ENCODE measurements at regions not wholly inside any gene's neighbourhood (a gene's known extent, or its start where the extent isn't known, plus 50 kb on each side); places are given as distances from the start of the nearest gene placed in this dataset.
"Not testable (repeated sequence)": the region's sequence is repeated elsewhere in the genome, so short reads cannot be mapped to it uniquely, and the experiment has no call there.

DNA sequence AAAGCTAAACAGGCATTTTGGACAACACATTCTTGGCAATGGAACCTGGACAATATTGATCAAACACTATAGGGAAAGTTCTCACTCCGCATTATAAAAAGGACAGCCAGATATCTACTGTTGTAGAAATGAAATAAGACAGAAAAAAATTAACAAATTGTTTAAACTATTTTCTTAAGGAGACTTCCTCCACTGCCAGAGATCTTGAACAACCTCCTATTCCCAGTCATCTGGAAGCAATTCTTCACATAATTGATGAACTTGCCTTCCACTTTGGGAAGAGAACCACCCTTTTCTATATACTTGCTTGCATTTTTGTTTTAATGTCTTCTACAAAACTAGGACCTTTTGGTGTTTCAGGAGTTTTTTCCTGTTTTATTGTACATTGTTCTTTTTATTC, 216.1 kb downstream of the CASP12 start:
- no peak for ATAC-seq (replicated peaks in 6 of 8)
- in situ Hi-C loops (cut with MboI; ENCODE audit: low pct_unique_long_range_greater_than_20kb in 2 of 9, low sequenced_read_pairs in 9 of 9, unreplicated experiment in 9 of 9): no loop called here
- Histone ChIP-seq H3K27ac (no peak overlapping the region), H3K4me1 (replicated peaks in 1 of 2) (peaks cover 13 to 26% of the 10 kb centered on the region in 2 donors), H3K4me3 (no peak overlapping the region)
- 11 to 100% (median 80%) methylated on average over 1 of the region's 1 CpG; no CpG with 5 or more reads in 3 of the 10 experiments for WGBS, 10 experiments

DNA sequence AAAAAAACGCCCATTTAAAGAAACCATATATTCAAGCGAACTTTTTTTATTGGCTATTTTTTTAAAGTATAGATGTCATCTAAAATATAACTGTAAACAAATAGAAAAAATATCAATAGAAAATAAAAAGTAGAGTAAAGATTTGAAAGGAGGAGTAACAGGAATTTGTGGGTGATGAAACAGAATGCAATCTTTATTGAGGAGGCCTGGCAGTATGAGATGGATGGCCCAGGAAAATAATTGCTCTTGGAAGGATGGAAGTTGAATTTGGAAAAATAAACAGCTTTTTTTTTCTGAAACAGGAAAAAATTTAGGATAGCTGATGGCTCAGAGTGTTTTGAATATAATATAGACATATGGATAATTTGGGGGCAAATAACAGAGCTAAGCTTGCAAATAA, 219.0 kb downstream of the CASP12 start:
- Histone ChIP-seq H3K27ac (peak overlapping the region; percentile 40 to 70), H3K4me1 (replicated peaks in 1 of 2) (peaks cover 13 to 26% of the 10 kb centered on the region in 2 donors), H3K4me3 (no peak overlapping the region)
- 54 to 100% (median 79%) methylated on average over 2 of the region's 2 CpGs for WGBS, 10 experiments
- in situ Hi-C loops (cut with MboI; ENCODE audit: low pct_unique_long_range_greater_than_20kb in 2 of 9, low sequenced_read_pairs in 9 of 9, unreplicated experiment in 9 of 9): no loop called here
- ATAC-seq (replicated peaks in 6 of 8): peak in 4 of 8 experiments; percentile 36 to 57 (median 43)

DNA sequence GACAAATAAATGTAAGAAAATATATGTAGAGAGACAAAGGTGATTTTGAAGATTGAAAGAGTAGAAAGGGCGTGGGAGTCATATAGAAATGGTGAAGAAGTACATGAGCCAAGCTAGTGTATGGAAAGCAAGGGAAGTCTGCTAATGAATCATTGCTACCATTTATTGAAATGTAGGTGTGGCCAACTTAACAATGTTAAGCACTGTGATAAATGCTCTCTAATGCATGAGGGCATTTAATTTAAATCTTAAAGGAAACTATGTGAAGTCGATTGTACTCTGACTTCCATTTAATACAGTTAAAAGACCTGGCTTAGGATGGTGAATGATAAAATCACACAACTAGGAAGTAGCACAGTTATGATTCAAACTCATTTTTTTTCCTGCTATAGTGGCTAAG, 219.9 kb downstream of the CASP12 start:
- peak in 6 of 8 experiments; percentile 48 to 95 (median 64) for ATAC-seq (replicated peaks in 6 of 8)
- in situ Hi-C loops (cut with MboI; ENCODE audit: low pct_unique_long_range_greater_than_20kb in 2 of 9, low sequenced_read_pairs in 9 of 9, unreplicated experiment in 9 of 9): no loop called here
- peaks cover 13 to 26% of the 10 kb centered on the region in 2 donors for H3K4me1 ChIP-seq (replicated peaks in 1 of 2)
- 0 to 76% (median 46%) methylated on average over 1 to 2 of the region's 2 CpGs for WGBS, 10 experiments
- peak overlapping the region; percentile 40 to 70 for H3K27ac ChIP-seq
- no peak overlapping the region for H3K4me3 ChIP-seq

DNA sequence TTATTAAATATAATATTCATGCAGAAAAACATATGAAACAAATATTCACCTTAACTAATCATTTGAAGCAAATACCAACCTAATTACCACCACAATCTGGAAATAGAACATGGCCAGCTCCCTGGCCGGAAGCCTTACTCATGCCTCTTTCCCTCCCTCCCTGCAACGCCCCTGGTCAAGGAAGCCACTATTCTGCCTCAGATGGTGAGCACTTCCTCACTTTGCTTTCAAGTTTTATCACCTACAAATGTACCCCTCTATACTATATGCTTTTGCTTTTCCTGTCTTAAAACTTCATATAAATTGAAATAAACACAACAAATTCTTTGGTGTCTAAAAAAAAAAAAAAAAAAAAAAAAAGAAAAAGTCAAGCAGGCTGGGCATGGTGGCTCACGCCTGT, 221.2 kb downstream of the CASP12 start:
- ATAC-seq (replicated peaks in 6 of 8); H3K4me3 ChIP-seq; H3K27ac ChIP-seq; in situ Hi-C loops (cut with MboI; ENCODE audit: low pct_unique_long_range_greater_than_20kb in 2 of 9, low sequenced_read_pairs in 9 of 9, unreplicated experiment in 9 of 9): not testable (repeated sequence)
- peaks cover 13 to 26% of the 10 kb centered on the region in 2 donors for H3K4me1 ChIP-seq (replicated peaks in 1 of 2)
- 100% methylated on average over 1 of the region's 3 CpGs; no CpG with 5 or more reads in 8 of the 10 experiments for WGBS, 10 experiments

DNA sequence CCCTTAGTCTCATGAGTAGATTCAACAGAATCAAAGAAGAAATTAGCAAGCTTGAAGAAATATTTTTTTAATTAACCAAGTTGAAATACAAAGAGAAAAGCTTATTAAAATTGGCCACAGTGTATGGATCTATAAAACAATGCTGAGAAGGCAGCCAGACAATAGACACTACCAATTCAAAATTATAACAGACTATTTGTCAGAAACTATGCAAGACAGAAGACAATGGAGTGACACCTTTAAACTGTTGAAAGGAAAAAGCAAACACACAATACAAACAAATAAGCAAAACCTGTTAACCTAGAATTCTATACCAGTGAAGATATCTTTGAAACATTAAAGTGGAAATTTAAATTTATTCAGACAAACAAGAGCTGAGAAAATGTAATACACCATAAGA, 225.4 kb downstream of the CASP12 start:
- ATAC-seq (replicated peaks in 6 of 8): no peak

DNA sequence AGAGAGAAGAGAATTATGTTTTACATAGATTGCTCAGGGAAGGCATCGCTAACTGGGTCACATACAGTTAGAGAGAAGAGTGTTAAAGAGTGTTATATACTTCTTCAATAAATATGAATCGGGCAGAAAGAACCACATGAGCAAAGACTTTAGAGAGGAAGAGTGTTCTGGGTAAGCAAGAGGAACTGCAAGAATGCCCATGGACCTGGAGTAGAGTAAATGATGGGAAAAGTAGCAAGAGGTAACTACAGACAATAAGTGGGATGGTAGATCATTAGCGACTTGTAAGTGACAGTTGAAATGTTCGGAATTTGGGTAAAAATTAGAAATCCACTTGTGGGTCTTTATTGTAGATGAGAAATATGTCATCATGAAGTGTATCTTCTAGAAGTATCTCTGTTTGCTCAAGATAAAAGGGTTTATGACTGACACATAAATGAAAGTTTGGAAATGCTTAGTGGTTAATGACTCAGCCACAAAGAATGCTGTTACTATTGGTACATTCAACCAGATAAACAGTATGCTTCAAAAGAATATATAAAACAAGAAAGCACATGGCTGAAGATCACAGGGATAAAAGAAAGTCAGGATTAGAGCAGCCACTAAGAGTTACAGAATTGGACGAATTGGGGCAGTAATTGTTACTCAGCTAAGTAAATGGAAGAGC, 229.3 kb downstream of the CASP12 start:
- WGBS, 10 experiments: 69 to 100% (median 89%) methylated on average over 3 to 5 of the region's 5 CpGs
- ATAC-seq (replicated peaks in 6 of 8): peak in 2 of 8 experiments; percentile 76 to 90
- H3K4me1 ChIP-seq (replicated peaks in 1 of 2): peaks cover 0 to 10% of the 10 kb centered on the region in 2 donors
- H3K27ac ChIP-seq: no peak overlapping the region
- no peak overlapping the region for H3K4me3 ChIP-seq
- in situ Hi-C loops (cut with MboI; ENCODE audit: low pct_unique_long_range_greater_than_20kb in 2 of 9, low sequenced_read_pairs in 9 of 9, unreplicated experiment in 9 of 9): no loop called here

More for the DNA sequence above, 225.4 kb downstream of the CASP12 start:
- Histone ChIP-seq H3K27ac (no peak overlapping the region), H3K4me3 (no peak overlapping the region), H3K4me1 (replicated peaks in 1 of 2) (peaks cover 0 to under 1% of the 10 kb centered on the region in 2 donors)
- in situ Hi-C loops (cut with MboI; ENCODE audit: low pct_unique_long_range_greater_than_20kb in 2 of 9, low sequenced_read_pairs in 9 of 9, unreplicated experiment in 9 of 9): no loop called here

DNA sequence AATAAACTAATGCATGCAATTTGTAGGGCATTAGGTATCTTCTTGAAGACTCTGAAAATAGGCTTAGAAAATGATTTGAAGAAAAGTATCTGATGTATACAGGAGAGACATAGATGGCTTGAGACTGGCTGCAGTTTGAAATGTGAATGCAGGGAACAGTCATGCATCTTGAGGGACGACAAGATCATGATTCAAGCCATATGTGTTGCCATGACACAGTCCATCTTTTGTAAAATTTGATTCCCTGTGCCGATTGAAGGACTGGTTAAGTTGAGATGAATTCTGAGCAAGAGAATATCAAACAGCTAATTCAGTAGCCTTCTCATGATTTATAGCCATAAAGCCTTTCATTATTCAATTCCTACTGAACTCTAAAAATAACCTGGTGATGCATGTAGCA, 231.6 kb downstream of the CASP12 start:
- Histone ChIP-seq H3K4me3 (no peak overlapping the region), H3K27ac (no peak overlapping the region), H3K4me1 (replicated peaks in 1 of 2) (peaks cover 0 to 10% of the 10 kb centered on the region in 2 donors)
- 0 to 50% (median 25%) methylated on average over 1 to 2 of the region's 2 CpGs for WGBS, 10 experiments
- peak in 4 of 8 experiments; percentile 16 to 80 (median 61) for ATAC-seq (replicated peaks in 6 of 8)
- in situ Hi-C loops (cut with MboI; ENCODE audit: low pct_unique_long_range_greater_than_20kb in 2 of 9, low sequenced_read_pairs in 9 of 9, unreplicated experiment in 9 of 9): no loop called here

DNA sequence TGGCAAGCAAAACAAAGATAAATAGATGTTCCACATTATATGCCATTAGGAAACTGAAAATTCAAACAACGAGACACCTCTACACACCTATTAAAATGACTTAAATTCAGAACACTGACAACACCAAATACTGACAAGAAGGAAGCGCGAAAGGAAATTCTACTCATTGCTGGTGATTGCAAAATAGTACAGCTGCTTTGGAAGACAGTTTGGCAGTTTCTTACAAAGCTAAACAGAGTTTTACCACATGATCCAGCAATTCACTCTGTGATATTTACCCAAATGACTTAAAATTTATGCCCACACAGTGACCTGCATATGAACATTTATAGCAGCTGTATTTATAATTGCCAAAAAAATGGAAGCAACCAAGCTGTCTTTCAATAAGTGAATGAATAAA, 232.6 kb downstream of the CASP12 start:
- 13 to 100% (median 82%) methylated on average over 1 to 3 of the region's 3 CpGs; no CpG with 5 or more reads in 1 of the 10 experiments for WGBS, 10 experiments
- in situ Hi-C loops (cut with MboI; ENCODE audit: low pct_unique_long_range_greater_than_20kb in 2 of 9, low sequenced_read_pairs in 9 of 9, unreplicated experiment in 9 of 9): no loop called here
- Histone ChIP-seq H3K4me3 (no peak overlapping the region), H3K27ac (no peak overlapping the region), H3K4me1 (replicated peaks in 1 of 2) (peaks cover 0 to 10% of the 10 kb centered on the region in 2 donors)
- ATAC-seq (replicated peaks in 6 of 8): peak in 1 of 8 experiments; percentile 20

DNA sequence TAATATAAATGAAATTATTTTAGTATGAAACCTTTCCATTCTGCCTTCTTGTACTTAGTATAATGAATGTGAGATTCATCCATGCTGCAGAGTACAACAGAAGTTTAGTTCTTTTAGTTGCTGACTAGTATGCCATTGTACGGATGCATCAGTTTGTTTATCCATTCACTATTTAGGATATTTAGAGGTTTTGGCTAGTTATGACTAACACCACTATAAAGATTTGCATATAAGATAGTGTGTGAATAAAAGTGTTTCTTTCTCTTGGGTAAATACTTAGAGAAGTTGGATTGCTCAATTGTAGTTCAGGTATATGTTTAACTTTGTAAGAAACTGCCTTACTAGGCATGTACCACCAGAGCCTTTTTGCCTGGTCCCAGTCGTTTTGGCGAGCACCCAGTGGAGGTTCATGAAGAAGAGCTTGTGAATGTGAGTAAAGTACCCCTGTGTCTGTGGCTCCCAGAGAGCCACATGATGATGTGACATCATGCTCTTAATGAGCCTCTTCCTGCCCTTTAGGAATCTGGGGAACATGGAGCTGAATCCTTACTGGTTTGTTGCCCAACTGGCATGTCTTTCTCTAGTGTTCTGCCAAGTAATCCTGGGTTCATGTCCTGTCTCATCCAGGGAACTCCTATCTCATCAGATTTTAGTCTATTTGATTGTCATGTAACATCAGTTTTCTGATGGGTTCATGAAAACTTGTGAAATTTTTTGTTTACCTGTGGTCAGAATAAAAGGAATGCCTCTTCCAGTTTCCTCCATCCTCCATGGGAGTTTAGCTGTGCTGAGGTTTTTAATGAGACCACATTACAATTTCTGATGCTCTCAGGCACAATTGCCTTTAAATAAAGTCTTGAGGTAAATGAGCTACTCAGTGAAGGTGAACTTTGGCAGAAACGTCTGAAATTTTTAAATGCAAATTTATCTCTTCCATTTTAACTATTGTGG, 234.8 kb downstream of the CASP12 start:
- H3K27ac ChIP-seq: no peak overlapping the region
- 29 to 100% (median 82%) methylated on average over 1 to 4 of the region's 4 CpGs for WGBS, 10 experiments
- H3K4me3 ChIP-seq: no peak overlapping the region
- in situ Hi-C loops (cut with MboI; ENCODE audit: low pct_unique_long_range_greater_than_20kb in 2 of 9, low sequenced_read_pairs in 9 of 9, unreplicated experiment in 9 of 9): no loop called here
- peaks cover 0 to 10% of the 10 kb centered on the region in 2 donors for H3K4me1 ChIP-seq (replicated peaks in 1 of 2)
- ATAC-seq (replicated peaks in 6 of 8): peak in 2 of 8 experiments; percentile 20 to 33

DNA sequence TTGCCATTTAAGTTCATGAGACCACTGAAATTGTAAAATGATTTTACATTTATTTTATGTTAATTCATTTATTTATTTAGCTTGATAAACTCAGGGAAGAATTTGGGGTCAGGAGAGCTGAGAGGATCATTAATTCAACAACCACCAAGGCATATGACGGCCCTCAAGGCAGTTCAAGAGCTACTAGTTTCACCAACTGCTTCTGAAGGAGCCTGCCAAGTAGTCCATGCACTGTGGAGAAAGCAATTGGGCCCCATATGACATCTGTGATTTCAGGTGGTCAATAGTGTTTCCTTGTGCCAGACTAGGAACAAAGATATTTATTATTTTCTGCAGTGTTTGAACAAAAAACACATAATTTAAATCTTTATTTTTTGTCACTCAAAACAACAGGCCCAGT, 236.4 kb downstream of the CASP12 start:
- no peak overlapping the region for H3K27ac ChIP-seq
- in situ Hi-C loops (cut with MboI; ENCODE audit: low pct_unique_long_range_greater_than_20kb in 2 of 9, low sequenced_read_pairs in 9 of 9, unreplicated experiment in 9 of 9): no loop called here
- peaks cover 0 to 9% of the 10 kb centered on the region in 2 donors for H3K4me1 ChIP-seq (replicated peaks in 1 of 2)
- no peak overlapping the region for H3K4me3 ChIP-seq
- no peak for ATAC-seq (replicated peaks in 6 of 8)
- WGBS, 10 experiments: 33 to 100% (median 94%) methylated on average over 1 of the region's 1 CpG; no CpG with 5 or more reads in 2 of the 10 experiments

DNA sequence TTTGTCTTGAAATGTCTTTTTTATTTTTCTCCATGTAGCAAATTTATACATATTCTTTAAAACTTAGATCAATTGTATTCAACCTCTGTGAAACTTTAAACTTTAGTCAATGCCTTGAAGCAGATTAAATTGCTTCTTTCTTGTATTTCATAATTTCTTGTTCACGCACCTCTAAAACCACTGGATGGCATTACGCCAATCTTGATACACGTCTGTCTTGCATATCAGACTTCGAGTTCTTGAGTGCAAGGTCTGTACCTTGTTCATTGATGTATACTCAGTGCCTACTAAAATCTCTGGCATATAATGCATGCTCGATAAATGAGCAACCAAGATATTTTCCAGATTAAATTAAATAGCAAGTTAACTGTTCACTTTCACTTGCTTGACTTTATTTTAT, 236.8 kb downstream of the CASP12 start:
- 71 to 100% (median 92%) methylated on average over 3 to 5 of the region's 5 CpGs; no CpG with 5 or more reads in 1 of the 10 experiments for WGBS, 10 experiments
- in situ Hi-C loops (cut with MboI; ENCODE audit: low pct_unique_long_range_greater_than_20kb in 2 of 9, low sequenced_read_pairs in 9 of 9, unreplicated experiment in 9 of 9): no loop called here
- H3K4me3 ChIP-seq: no peak overlapping the region
- H3K27ac ChIP-seq: no peak overlapping the region
- ATAC-seq (replicated peaks in 6 of 8): no peak
- peaks cover 0 to 4% of the 10 kb centered on the region in 2 donors for H3K4me1 ChIP-seq (replicated peaks in 1 of 2)

DNA sequence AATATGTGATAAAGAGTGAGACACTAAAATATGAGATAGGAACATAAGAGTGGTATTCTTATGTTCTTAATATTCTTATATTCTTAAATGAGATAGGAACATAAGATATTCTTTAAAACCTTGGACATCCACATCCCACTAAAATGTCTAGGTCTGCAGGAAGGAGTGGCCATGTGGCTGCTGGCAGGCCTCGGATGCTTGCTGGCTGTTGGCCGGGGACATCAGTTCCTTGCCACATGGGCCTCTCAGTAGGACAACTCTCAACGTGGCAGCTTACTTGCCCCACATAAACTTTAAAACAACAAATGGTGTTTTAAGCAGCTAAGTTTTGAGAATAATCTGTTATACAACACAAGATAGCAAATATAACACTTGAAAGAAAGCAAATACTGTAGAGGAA, 240.1 kb downstream of the CASP12 start:
- WGBS, 10 experiments: 78 to 100% (median 89%) methylated on average over 1 to 3 of the region's 3 CpGs; no CpG with 5 or more reads in 4 of the 10 experiments
- Histone ChIP-seq H3K4me1 (replicated peaks in 1 of 2) (peaks cover 0 to 18% of the 10 kb centered on the region in 2 donors), H3K4me3 (no peak overlapping the region), H3K27ac (no peak overlapping the region)
- no peak for ATAC-seq (replicated peaks in 6 of 8)
- in situ Hi-C loops (cut with MboI; ENCODE audit: low pct_unique_long_range_greater_than_20kb in 2 of 9, low sequenced_read_pairs in 9 of 9, unreplicated experiment in 9 of 9): no loop called here

DNA sequence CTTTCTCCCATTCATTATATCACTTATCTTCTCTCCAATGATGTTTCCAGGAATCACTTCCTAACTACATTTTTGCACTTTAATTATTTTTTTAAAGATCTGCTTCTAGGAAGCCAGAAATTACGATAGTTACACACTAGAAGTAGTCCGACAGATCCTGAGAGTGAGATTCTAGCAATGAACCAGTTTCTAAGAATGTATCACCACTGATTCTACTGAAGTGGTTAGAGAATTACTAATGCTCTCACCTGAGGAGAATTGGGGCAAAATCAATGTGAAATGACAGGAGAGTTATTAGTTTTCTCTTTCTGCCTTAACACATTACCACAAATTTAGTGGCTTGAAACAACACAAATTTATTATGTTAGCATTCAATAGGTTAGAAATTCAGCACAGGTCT, 241.2 kb downstream of the CASP12 start:
- ATAC-seq (replicated peaks in 6 of 8): no peak
- Histone ChIP-seq H3K4me3 (no peak overlapping the region), H3K4me1 (replicated peaks in 1 of 2) (peaks cover 0 to 21% of the 10 kb centered on the region in 2 donors), H3K27ac (no peak overlapping the region)
- in situ Hi-C loops (cut with MboI; ENCODE audit: low pct_unique_long_range_greater_than_20kb in 2 of 9, low sequenced_read_pairs in 9 of 9, unreplicated experiment in 9 of 9): no loop called here
- WGBS, 10 experiments: 74 to 100% (median 95%) methylated on average over 1 to 2 of the region's 2 CpGs; no CpG with 5 or more reads in 1 of the 10 experiments

Measured in motor neuron (in vitro differentiated cells).